ENCODE measurements at regions not wholly inside any gene's neighbourhood (a gene's known extent, or its start where the extent isn't known, plus 50 kb on each side); places are given as distances from the start of the nearest gene placed in this dataset.

DNA sequence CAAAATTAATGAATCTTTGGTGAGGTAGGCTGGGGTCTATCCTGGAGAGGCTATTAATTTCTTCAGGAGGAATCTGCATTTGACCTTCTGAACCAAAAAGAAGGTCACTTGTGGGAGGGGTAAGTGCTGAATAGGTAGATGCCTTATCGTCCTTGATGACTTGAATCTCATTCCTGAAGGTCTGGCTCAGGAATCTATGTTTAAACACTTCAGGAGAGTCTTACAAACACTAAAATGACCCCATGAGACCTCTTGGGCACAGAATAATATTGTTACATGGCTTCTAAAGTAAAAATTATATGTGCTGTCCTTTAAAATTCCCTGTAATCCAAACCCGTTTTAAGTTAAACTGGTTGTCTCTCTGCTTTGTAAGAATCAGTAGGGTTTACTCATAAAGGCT lies 55.0 kb upstream of the FGGY start:
- H3K4me1 ChIP-seq (ENCODE audit: low read length), result no peaks in the 10 kb centered on the region
- no peak overlapping the region for H3K4me3 ChIP-seq (ENCODE audit: low read length)
- no peaks in the 10 kb centered on the region for H4K20me1 ChIP-seq (ENCODE audit: insufficient read depth, low read depth, low read length)
- H3K9me3 ChIP-seq (ENCODE audit: low read length), result no peaks in the 10 kb centered on the region
- no peak overlapping the region for H3K27ac ChIP-seq (ENCODE audit: low read length)
- H2AFZ ChIP-seq (ENCODE audit: low read length), result no peak overlapping the region
- no peaks in the 10 kb centered on the region for H3K79me2 ChIP-seq (ENCODE audit: low read length)
- DNase-seq, result no peak
- H3K4me2 ChIP-seq (ENCODE audit: low read depth, low read length, poor library complexity, severe bottlenecking), result no peak overlapping the region
- H3K36me3 ChIP-seq (ENCODE audit: insufficient read depth, low read length), result no peaks in the 10 kb centered on the region
- no peak overlapping the region for H3K9ac ChIP-seq (ENCODE audit: low read length)
- no peaks in the 10 kb centered on the region for H3K9me2 ChIP-seq (replicated peaks; ENCODE audit: insufficient read depth, low read length)
- no peaks in the 10 kb centered on the region for H3K27me3 ChIP-seq (ENCODE audit: low read length)

GRCh38 chr1:59242370-59242769 lies 54.5 kb upstream of the FGGY start:
- H2AFZ ChIP-seq (ENCODE audit: low read length), result no peak overlapping the region
- H3K9me3 ChIP-seq (ENCODE audit: low read length), result no peaks in the 10 kb centered on the region
- H3K36me3 ChIP-seq (ENCODE audit: insufficient read depth, low read length), result no peaks in the 10 kb centered on the region
- no peaks in the 10 kb centered on the region for H4K20me1 ChIP-seq (ENCODE audit: insufficient read depth, low read depth, low read length)
- no peaks in the 10 kb centered on the region for H3K4me1 ChIP-seq (ENCODE audit: low read length)
- H3K79me2 ChIP-seq (ENCODE audit: low read length), result no peaks in the 10 kb centered on the region
- no peak for DNase-seq
- no peak overlapping the region for H3K4me2 ChIP-seq (ENCODE audit: low read depth, low read length, poor library complexity, severe bottlenecking)
- no peak overlapping the region for H3K4me3 ChIP-seq (ENCODE audit: low read length)
- H3K9ac ChIP-seq (ENCODE audit: low read length), result no peak overlapping the region
- no peaks in the 10 kb centered on the region for H3K9me2 ChIP-seq (replicated peaks; ENCODE audit: insufficient read depth, low read length)
- no peak overlapping the region for H3K27ac ChIP-seq (ENCODE audit: low read length)
- no peaks in the 10 kb centered on the region for H3K27me3 ChIP-seq (ENCODE audit: low read length)

- Histone ChIP-seq H3K79me2 (ENCODE audit: low read length) (no peaks in the 10 kb centered on the region), H2AFZ (ENCODE audit: low read length) (no peak overlapping the region), H3K27me3 (ENCODE audit: low read length) (no peaks in the 10 kb centered on the region), H3K4me2 (ENCODE audit: low read depth, low read length, poor library complexity, severe bottlenecking) (no peak overlapping the region), H3K4me1 (ENCODE audit: low read length) (no peaks in the 10 kb centered on the region), H3K4me3 (ENCODE audit: low read length) (no peak overlapping the region), H3K36me3 (ENCODE audit: insufficient read depth, low read length) (no peaks in the 10 kb centered on the region), H3K9ac (ENCODE audit: low read length) (no peak overlapping the region), H3K9me3 (ENCODE audit: low read length) (no peaks in the 10 kb centered on the region), H3K27ac (ENCODE audit: low read length) (no peak overlapping the region), H4K20me1 (ENCODE audit: insufficient read depth, low read depth, low read length) (no peaks in the 10 kb centered on the region), H3K9me2 (replicated peaks; ENCODE audit: insufficient read depth, low read length) (no peaks in the 10 kb centered on the region)
- no peak for DNase-seq
These were observed 53.3 kb upstream of the FGGY start for GRCh38 chr1:59243550-59243949.

GRCh38 chr1:59243978-59244377 lies 52.9 kb upstream of the FGGY start:
- Histone ChIP-seq H3K79me2 (ENCODE audit: low read length) (no peaks in the 10 kb centered on the region), H3K4me3 (ENCODE audit: low read length) (no peak overlapping the region), H3K4me2 (ENCODE audit: low read depth, low read length, poor library complexity, severe bottlenecking) (no peak overlapping the region), H3K27ac (ENCODE audit: low read length) (no peak overlapping the region), H3K27me3 (ENCODE audit: low read length) (no peaks in the 10 kb centered on the region), H3K9ac (ENCODE audit: low read length) (no peak overlapping the region), H3K9me2 (replicated peaks; ENCODE audit: insufficient read depth, low read length) (no peaks in the 10 kb centered on the region), H3K36me3 (ENCODE audit: insufficient read depth, low read length) (no peaks in the 10 kb centered on the region), H4K20me1 (ENCODE audit: insufficient read depth, low read depth, low read length) (no peaks in the 10 kb centered on the region), H3K9me3 (ENCODE audit: low read length) (no peaks in the 10 kb centered on the region), H3K4me1 (ENCODE audit: low read length) (no peaks in the 10 kb centered on the region), H2AFZ (ENCODE audit: low read length) (no peak overlapping the region)
- DNase-seq, result no peak

DNA sequence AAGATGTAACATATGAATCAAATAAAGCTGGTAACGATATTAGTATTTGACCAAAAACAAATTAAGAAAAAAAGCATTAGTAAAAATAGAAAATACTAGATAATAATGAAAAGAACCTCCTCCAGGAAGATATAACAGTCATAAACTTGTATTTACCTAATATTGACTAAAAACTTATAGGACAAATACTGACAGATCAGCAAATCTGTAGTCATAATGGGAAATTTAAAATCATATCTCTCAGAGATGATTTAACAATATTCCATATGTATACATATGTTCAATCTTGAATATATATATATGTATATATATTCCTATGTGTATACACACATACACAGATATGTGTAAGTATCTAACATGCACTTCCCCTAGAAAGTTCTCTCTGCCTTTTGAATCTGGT lies 52.0 kb upstream of the FGGY start:
- no peak overlapping the region for H3K9ac ChIP-seq (ENCODE audit: low read length)
- H4K20me1 ChIP-seq (ENCODE audit: insufficient read depth, low read depth, low read length), result no peaks in the 10 kb centered on the region
- H3K4me2 ChIP-seq (ENCODE audit: low read depth, low read length, poor library complexity, severe bottlenecking), result no peak overlapping the region
- no peaks in the 10 kb centered on the region for H3K9me2 ChIP-seq (replicated peaks; ENCODE audit: insufficient read depth, low read length)
- no peaks in the 10 kb centered on the region for H3K27me3 ChIP-seq (ENCODE audit: low read length)
- no peak for DNase-seq
- H3K79me2 ChIP-seq (ENCODE audit: low read length), result no peaks in the 10 kb centered on the region
- no peaks in the 10 kb centered on the region for H3K9me3 ChIP-seq (ENCODE audit: low read length)
- H2AFZ ChIP-seq (ENCODE audit: low read length), result no peak overlapping the region
- no peak overlapping the region for H3K4me3 ChIP-seq (ENCODE audit: low read length)
- no peaks in the 10 kb centered on the region for H3K4me1 ChIP-seq (ENCODE audit: low read length)
- H3K27ac ChIP-seq (ENCODE audit: low read length), result no peak overlapping the region
- no peaks in the 10 kb centered on the region for H3K36me3 ChIP-seq (ENCODE audit: insufficient read depth, low read length)

Measured in Karpas-422 (cell line).